PC-9 (cell line): ENCODE measurements at regions not wholly inside any gene's neighbourhood (a gene's known extent, or its start where the extent isn't known, plus 50 kb on each side); places are given as distances from the start of the nearest gene placed in this dataset.

Source experiments
- BruUV-seq: library from RNA; stranded (reverse); fragments of 400-500 nt; replicated peaks from 2 replicates; lab custom pipeline; 2021; lab: Mats Ljungman, UMichigan
- CTCF ChIA-PET: fragments of 300-600 bp; sonication (Branson Sonifier 250); formaldehyde crosslinking; loops from one replicate; lab custom pipeline; 2022; ENCODE audit warnings: antibody characterized with exemption; lab: Charles Lee
- POLR2A ChIA-PET: fragments of 300-600 bp; sonication (Branson Sonifier 250); formaldehyde crosslinking; loops from one replicate; lab custom pipeline; 2022; ENCODE audit warnings: antibody characterized with exemption; ENCODE audit not compliant: unreplicated experiment; lab: Charles Lee
- DNase-seq, 2 experiments: peaks; one replicate each; pipeline versions ENCODE4 v3.0.0 to v3.0.0-alpha.2; 2015 to 2022; ENCODE audit warnings: mixed read lengths in 1 of 2
- H2AFZ ChIP-seq: fragments of 200-600 bp; sonication (generic); 2 replicates; pipeline ENCODE4 v1.8.1; 2017; ENCODE audit warnings: antibody characterized with exemption
- H3F3A ChIP-seq: fragments of 200-600 bp; sonication (generic); 2 replicates; pipeline ENCODE4 v1.8.1; 2017; ENCODE audit warnings: antibody characterized with exemption, mild to moderate bottlenecking, low read depth; ENCODE audit not compliant: insufficient read depth
- H3K27ac ChIP-seq: fragments of 200-600 bp; sonication (generic); 2 replicates; pipeline ENCODE4 v1.6.1; 2016; ENCODE audit warnings: mixed run types
- H3K27me3 ChIP-seq: fragments of 200-600 bp; sonication (generic); 2 replicates; pipeline ENCODE4 v1.6.1; 2016; ENCODE audit warnings: low read depth, mixed run types; ENCODE audit not compliant: insufficient read depth
- H3K36me3 ChIP-seq: fragments of 200-600 bp; sonication (generic); 2 replicates; pipeline ENCODE4 v1.6.1; 2016; ENCODE audit warnings: low read depth, mixed run types
- H3K4me1 ChIP-seq: fragments of 200-600 bp; sonication (generic); replicated peaks from 2 replicates; pipeline ENCODE4 v1.6.1; 2016; ENCODE audit warnings: mixed run types; ENCODE audit not compliant: insufficient read depth
- H3K4me2 ChIP-seq: fragments of 200-600 bp; sonication (generic); 2 replicates; pipeline ENCODE4 v1.6.1; 2017; ENCODE audit warnings: mixed run types
- H3K4me3 ChIP-seq: fragments of 200-600 bp; sonication (generic); 2 replicates; pipeline ENCODE4 v1.6.1; 2016; ENCODE audit warnings: mixed run types
- H3K79me2 ChIP-seq: fragments of 200-600 bp; sonication (generic); 2 replicates; pipeline ENCODE4 v1.6.1; 2017; ENCODE audit warnings: low read depth, mixed run types
- H3K9me2 ChIP-seq: fragments of 200-600 bp; sonication (generic); 2 replicates; pipeline ENCODE4 v1.8.1; 2017; ENCODE audit warnings: mild to moderate bottlenecking; ENCODE audit not compliant: insufficient read depth
- H3K9me3 ChIP-seq: fragments of 200-600 bp; sonication (generic); 2 replicates; pipeline ENCODE4 v1.8.1; 2016; ENCODE audit warnings: low read depth; ENCODE audit not compliant: insufficient read depth
- H4K20me1 ChIP-seq: fragments of 200-600 bp; sonication (generic); 2 replicates; pipeline ENCODE4 v1.8.1; 2017; ENCODE audit not compliant: insufficient read depth
- EZH2 ChIP-seq: fragments of 200-600 bp; sonication (generic); IDR thresholded peaks from 2 replicates; pipeline ENCODE4 v1.8.0; 2017; ENCODE audit warnings: antibody characterized with exemption, low read depth
- intact Hi-C: fragments of 100-400 bp; cut with micrococcal nuclease; formaldehyde crosslinking; loops from one replicate; pipeline ENCODE4 v1.10.0; 2022; ENCODE audit not compliant: unreplicated experiment
- TF ChIP-seq, protein P1 (sequence below): fragments of 200-600 bp; sonication (generic); conservative IDR thresholded peaks from 2 replicates; pipeline ENCODE4 v1.6.1; 2017; ENCODE audit warnings: mixed run types, antibody characterized with exemption, mild to moderate bottlenecking, moderate library complexity

DNA sequence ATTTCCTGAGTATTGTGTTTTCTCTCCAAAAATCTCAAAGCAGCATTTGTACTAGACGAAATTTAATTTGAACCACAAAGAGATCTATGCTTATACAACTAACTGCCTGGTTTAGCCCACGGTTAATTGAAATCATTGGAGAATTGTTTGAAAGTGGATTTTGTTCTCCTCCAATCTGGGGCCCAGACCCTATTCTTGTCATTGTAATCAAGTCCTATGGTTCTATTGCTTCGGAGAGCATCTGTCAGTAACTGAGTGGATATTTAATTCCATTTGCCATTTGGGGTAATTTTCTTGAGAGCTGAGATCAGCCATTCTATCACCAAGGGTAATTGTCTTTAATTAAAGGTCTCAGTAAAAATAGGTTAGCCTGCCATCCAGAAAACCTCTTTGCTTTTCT lies 117.0 kb upstream of the KCNG1 start:
- no peak for DNase-seq
- TF ChIP-seq EZH2: no peak
- TF ChIP-seq, protein P1, sequence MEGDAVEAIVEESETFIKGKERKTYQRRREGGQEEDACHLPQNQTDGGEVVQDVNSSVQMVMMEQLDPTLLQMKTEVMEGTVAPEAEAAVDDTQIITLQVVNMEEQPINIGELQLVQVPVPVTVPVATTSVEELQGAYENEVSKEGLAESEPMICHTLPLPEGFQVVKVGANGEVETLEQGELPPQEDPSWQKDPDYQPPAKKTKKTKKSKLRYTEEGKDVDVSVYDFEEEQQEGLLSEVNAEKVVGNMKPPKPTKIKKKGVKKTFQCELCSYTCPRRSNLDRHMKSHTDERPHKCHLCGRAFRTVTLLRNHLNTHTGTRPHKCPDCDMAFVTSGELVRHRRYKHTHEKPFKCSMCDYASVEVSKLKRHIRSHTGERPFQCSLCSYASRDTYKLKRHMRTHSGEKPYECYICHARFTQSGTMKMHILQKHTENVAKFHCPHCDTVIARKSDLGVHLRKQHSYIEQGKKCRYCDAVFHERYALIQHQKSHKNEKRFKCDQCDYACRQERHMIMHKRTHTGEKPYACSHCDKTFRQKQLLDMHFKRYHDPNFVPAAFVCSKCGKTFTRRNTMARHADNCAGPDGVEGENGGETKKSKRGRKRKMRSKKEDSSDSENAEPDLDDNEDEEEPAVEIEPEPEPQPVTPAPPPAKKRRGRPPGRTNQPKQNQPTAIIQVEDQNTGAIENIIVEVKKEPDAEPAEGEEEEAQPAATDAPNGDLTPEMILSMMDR: no peak
- H3K36me3 ChIP-seq: no peaks in the 10 kb centered on the region
- H3K27me3 ChIP-seq: peaks cover 13% of the 10 kb centered on the region
- H3K9me3 ChIP-seq: no peaks in the 10 kb centered on the region
- BruUV-seq: no TSS peak
- no peak overlapping the region for H3K4me2 ChIP-seq
- no peak overlapping the region for H3K27ac ChIP-seq
- ChIA-PET CTCF (no interaction called here), POLR2A (no interaction called here)
- H3K79me2 ChIP-seq: no peaks in the 10 kb centered on the region
- no peaks in the 10 kb centered on the region for H3K9me2 ChIP-seq
- H3K4me1 ChIP-seq: peaks cover 15% of the 10 kb centered on the region
- no peaks in the 10 kb centered on the region for H4K20me1 ChIP-seq
- no peak overlapping the region for H2AFZ ChIP-seq
- intact Hi-C loops: no loop called here
- no peak overlapping the region for H3K4me3 ChIP-seq
- no peaks in the 10 kb centered on the region for H3F3A ChIP-seq

DNA sequence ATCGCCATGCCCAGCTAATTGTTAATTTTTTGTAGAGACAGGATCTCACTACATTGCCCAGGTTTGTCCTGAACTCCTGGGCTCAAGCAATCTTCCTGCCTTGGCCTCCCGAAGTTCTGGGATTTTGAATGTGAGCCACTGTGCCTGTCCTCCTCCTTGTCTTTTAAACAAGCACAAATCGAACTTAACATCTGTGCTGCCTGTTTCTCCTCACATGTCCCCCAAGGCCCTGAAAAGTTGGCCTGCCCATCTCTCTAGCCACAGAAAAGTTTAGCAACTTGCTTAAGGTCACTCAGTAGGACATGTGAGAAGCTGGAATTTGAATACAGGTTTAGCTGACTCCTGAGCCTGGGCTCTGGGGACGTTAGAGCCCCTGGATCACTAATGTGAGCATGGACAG lies 115.7 kb upstream of the KCNG1 start:
- no peak for TF ChIP-seq EZH2
- TF ChIP-seq, protein P1: no peak
- Histone ChIP-seq H3K4me1 (peaks cover 15% of the 10 kb centered on the region), H3K79me2 (no peaks in the 10 kb centered on the region), H2AFZ (no peak overlapping the region), H4K20me1 (no peaks in the 10 kb centered on the region), H3K9me3 (no peaks in the 10 kb centered on the region), H3K9me2 (no peaks in the 10 kb centered on the region), H3K27me3 (peaks cover under 1% of the 10 kb centered on the region; the same call in 1 of the 2 replicates), H3K4me3 (no peak overlapping the region), H3K4me2 (no peak overlapping the region), H3K27ac (no peak overlapping the region), H3K36me3 (no peaks in the 10 kb centered on the region), H3F3A (no peaks in the 10 kb centered on the region)
- DNase-seq: no peak
- intact Hi-C loops: no loop called here
- ChIA-PET POLR2A (no interaction called here), CTCF (no interaction called here)
- no TSS peak for BruUV-seq

DNA sequence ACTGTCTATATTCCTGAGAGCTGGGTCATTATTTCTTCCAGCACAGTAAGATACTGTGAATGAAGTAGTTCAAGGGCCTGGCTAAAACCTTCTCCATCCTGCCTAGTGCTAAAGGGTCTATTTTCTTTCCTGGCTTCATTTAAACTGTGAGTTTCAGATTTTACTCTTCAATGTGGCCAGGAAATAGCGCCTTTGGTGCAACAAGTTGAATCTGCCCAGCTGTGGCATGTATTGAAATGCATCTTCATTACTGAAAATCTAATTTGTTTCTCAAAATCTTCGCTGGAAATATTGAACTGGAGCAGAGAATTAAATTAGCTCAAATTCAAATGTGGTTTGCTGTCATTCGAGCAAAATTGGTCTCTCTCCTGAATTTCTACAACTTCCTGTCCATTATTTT lies 114.6 kb upstream of the KCNG1 start:
- Histone ChIP-seq H3K4me2 (no peak overlapping the region), H4K20me1 (no peaks in the 10 kb centered on the region), H3K9me2 (no peaks in the 10 kb centered on the region), H3K27me3 (no peaks in the 10 kb centered on the region), H3F3A (no peaks in the 10 kb centered on the region), H3K36me3 (no peaks in the 10 kb centered on the region), H2AFZ (no peak overlapping the region), H3K4me3 (no peak overlapping the region), H3K9me3 (no peaks in the 10 kb centered on the region), H3K4me1 (peaks cover 11% of the 10 kb centered on the region), H3K79me2 (no peaks in the 10 kb centered on the region), H3K27ac (no peak overlapping the region)
- TF ChIP-seq EZH2: no peak
- TF ChIP-seq, protein P1: no peak
- intact Hi-C loops: no loop called here
- BruUV-seq: no TSS peak
- CTCF ChIA-PET: interaction anchor here (0.7 kb wide), 1 partner anchor 156 kb away, joined by 3 read pairs; no protein-coding TSS in a partner anchor
- no peak for DNase-seq
- POLR2A ChIA-PET: no interaction called here
